H1 (cell line): ENCODE measurements at regions not wholly inside any gene's neighbourhood (a gene's known extent, or its start where the extent isn't known, plus 50 kb on each side); places are given as distances from the start of the nearest gene placed in this dataset.

Experiments
- BCL11A ChIP-seq, 2 experiments: IDR thresholded peaks; one replicate each; pipeline ENCODE4 v1.6.1; 2011; ENCODE audit warnings: low read depth in 2 of 2, low read length in 2 of 2, mild to moderate bottlenecking in 2 of 2
- CTBP2 ChIP-seq: IDR thresholded peaks from 2 replicates; pipeline ENCODE4 v1.7.0; 2011; ENCODE audit warnings: borderline replicate concordance, mild to moderate bottlenecking, moderate library complexity, mixed read lengths, low read length; ENCODE audit not compliant: insufficient read depth, insufficient read length
- EZH2 ChIP-seq: fragments of 200-600 bp; sonication (generic); IDR thresholded peaks from 2 replicates; pipeline ENCODE4 v1.7.1; 2012; ENCODE audit warnings: low read depth, mild to moderate bottlenecking, moderate library complexity, low read length, inconsistent platforms; ENCODE audit not compliant: severe bottlenecking
- JUN ChIP-seq: IDR thresholded peaks from 2 replicates; pipeline ENCODE4 v1.6.1; 2011; ENCODE audit warnings: low read depth, mild to moderate bottlenecking, improper control_type of control experiment, low read length
- KDM5A ChIP-seq: fragments of 200-600 bp; IDR thresholded peaks from 2 replicates; pipeline ENCODE4 v1.7.1; 2012; ENCODE audit warnings: mild to moderate bottlenecking, low read length, inconsistent platforms, mixed read lengths
- RAD21 ChIP-seq, 2 experiments: IDR thresholded peaks in 1 of 2; conservative IDR thresholded peaks in 1 of 2; 2 replicates each; pipeline ENCODE4 v1.6.1; 2011; ENCODE audit warnings: low read depth in 2 of 2, low read length in 2 of 2, improper control_type of control experiment in 1 of 2, inconsistent platforms in 1 of 2, mild to moderate bottlenecking in 1 of 2, moderate library complexity in 1 of 2
- SIRT6 ChIP-seq: IDR thresholded peaks from one replicate; pipeline ENCODE4 v1.7.1; 2012; ENCODE audit warnings: low read length, inconsistent platforms
- TEAD4 ChIP-seq: IDR thresholded peaks from 2 replicates; pipeline ENCODE4 v1.6.1; 2012; ENCODE audit warnings: low read depth, low read length, inconsistent platforms, mixed read lengths

GRCh38 chr6:14412026-14412425, 294.5 kb downstream of the CD83 start (continued):
- no peak for TF ChIP-seq EZH2
- TF ChIP-seq RAD21 (IDR thresholded peaks at IDR 0.05 in 1 of 2, conservative IDR thresholded peaks at IDR 0.05 in 1 of 2; ENCODE audit: low read depth in 2 of 2, low read length in 2 of 2) = no peak
- no peak for TF ChIP-seq JUN
- TF ChIP-seq KDM5A = no peak
- no peak for TF ChIP-seq BCL11A (IDR thresholded peaks at IDR 0.05; ENCODE audit: low read depth in 2 of 2, low read length in 2 of 2)
- no peak for TF ChIP-seq CTBP2
- TF ChIP-seq TEAD4 = no peak
- TF ChIP-seq SIRT6 = no peak
